OCI-LY7 (cell line): ENCODE measurements at regions not wholly inside any gene's neighbourhood (a gene's known extent, or its start where the extent isn't known, plus 50 kb on each side); places are given as distances from the start of the nearest gene placed in this dataset.

Source experiments
- BruUV-seq: library from RNA; stranded (reverse); fragments of 400-500 nt; replicated peaks from 2 replicates; lab custom pipeline; 2021; lab: Mats Ljungman, UMichigan
- CTCF ChIA-PET: fragments of 300-600 bp; sonication (Branson Sonifier 250); formaldehyde crosslinking; loops from one replicate; lab custom pipeline; 2022; ENCODE audit warnings: antibody characterized with exemption; ENCODE audit not compliant: unreplicated experiment; lab: Charles Lee
- POLR2A ChIA-PET: fragments of 300-600 bp; sonication (Branson Sonifier 250); formaldehyde crosslinking; loops from one replicate; lab custom pipeline; 2022; ENCODE audit warnings: antibody characterized with exemption; lab: Charles Lee
- DNase-seq: peaks from one replicate; pipeline ENCODE4 v3.0.0-alpha.2; 2015; ENCODE audit warnings: low spot score
- H2AFZ ChIP-seq: fragments of 200-600 bp; sonication (generic), shearing (Covaris generic); 2 replicates; pipeline ENCODE4 v1.6.1; 2014; ENCODE audit warnings: mild to moderate bottlenecking, antibody characterized with exemption, low read length, moderate library complexity
- H3K27ac ChIP-seq: fragments of 200-600 bp; sonication (generic); 2 replicates; pipeline ENCODE4 v1.5.1; 2014; ENCODE audit warnings: mixed run types, low read depth, mild to moderate bottlenecking, moderate library complexity, low read length, inconsistent platforms; ENCODE audit not compliant: poor library complexity, severe bottlenecking
- H3K36me3 ChIP-seq: fragments of 200-600 bp; sonication (generic); 2 replicates; pipeline ENCODE4 v1.6.1; 2014; ENCODE audit warnings: mild to moderate bottlenecking, antibody characterized with exemption, low read length, moderate library complexity, mixed read lengths; ENCODE audit not compliant: insufficient read depth
- H3K4me1 ChIP-seq: fragments of 200-600 bp; sonication (generic); 2 replicates; pipeline ENCODE4 v1.5.1; 2014; ENCODE audit warnings: mild to moderate bottlenecking, low read length; ENCODE audit not compliant: insufficient read depth, poor library complexity, severe bottlenecking
- H3K4me2 ChIP-seq: fragments of 200-600 bp; sonication (generic); 2 replicates; pipeline ENCODE4 v1.6.1; 2014; ENCODE audit warnings: mild to moderate bottlenecking, low read length
- H3K4me3 ChIP-seq: fragments of 200-600 bp; sonication (generic); 2 replicates; pipeline ENCODE4 v1.5.1; 2014; ENCODE audit warnings: mild to moderate bottlenecking, low read depth, low read length; ENCODE audit not compliant: poor library complexity, severe bottlenecking
- H3K79me2 ChIP-seq: fragments of 200-600 bp; sonication (generic); 2 replicates; pipeline ENCODE4 v1.6.1; 2016; ENCODE audit warnings: low read depth, mild to moderate bottlenecking, low read length, moderate library complexity, mixed read lengths; ENCODE audit not compliant: insufficient read depth
- H3K9me2 ChIP-seq: fragments of 200-600 bp; sonication (generic); 2 replicates; pipeline ENCODE4 v1.6.1; 2016; ENCODE audit warnings: mild to moderate bottlenecking, low read length, mixed read lengths; ENCODE audit not compliant: insufficient read depth
- H3K9me3 ChIP-seq: fragments of 200-600 bp; sonication (generic); 2 replicates; pipeline ENCODE4 v1.6.1; 2014; ENCODE audit warnings: mild to moderate bottlenecking, mixed run types, low read length, mixed read lengths
- H4K20me1 ChIP-seq: fragments of 200-600 bp; sonication (generic); 2 replicates; pipeline ENCODE4 v1.6.1; 2014; ENCODE audit warnings: mild to moderate bottlenecking, antibody characterized with exemption, low read length, moderate library complexity, mixed read lengths; ENCODE audit not compliant: insufficient read depth
- EZH2phosphoT487 ChIP-seq: fragments of 200-600 bp; sonication (generic); IDR thresholded peaks from 2 replicates; pipeline ENCODE4 v1.6.1; 2018; ENCODE audit warnings: low read depth, borderline replicate concordance, mild to moderate bottlenecking, mixed run types, antibody characterized with exemption, low read length, moderate library complexity, mixed read lengths
- intact Hi-C: fragments of 100-400 bp; cut with micrococcal nuclease; formaldehyde crosslinking; loops from one replicate; pipeline ENCODE4 v1.10.0; 2022; ENCODE audit not compliant: unreplicated experiment
- TF ChIP-seq, protein P1 (sequence below): fragments of 200-600 bp; sonication (generic); conservative IDR thresholded peaks from 2 replicates; pipeline ENCODE4 v1.5.1; 2014; ENCODE audit warnings: mild to moderate bottlenecking, antibody characterized with exemption, low read length, moderate library complexity, mixed read lengths

DNA sequence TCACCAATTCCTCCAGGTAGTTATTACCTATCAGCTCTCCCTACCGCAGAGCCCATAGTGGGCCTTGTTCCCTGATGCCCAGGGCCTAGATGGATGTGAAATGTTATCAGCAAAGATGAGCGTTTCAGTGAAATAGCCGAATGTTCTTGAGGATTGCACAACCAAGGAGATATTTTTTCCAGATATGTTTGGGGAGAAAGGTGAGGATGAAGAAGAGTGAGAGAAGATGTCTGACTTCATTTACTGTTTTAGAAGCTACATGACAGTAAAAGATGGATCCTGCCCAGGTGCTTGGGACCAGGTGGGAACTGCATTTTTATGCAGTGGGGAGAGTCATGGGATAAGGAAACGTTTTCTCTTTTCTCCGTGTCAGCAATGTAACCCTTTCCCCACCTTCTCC is 231.7 kb upstream of the C1orf174 start:
- BruUV-seq, result no TSS peak
- DNase-seq, result no peak
- intact Hi-C loops, result no loop called here

DNA sequence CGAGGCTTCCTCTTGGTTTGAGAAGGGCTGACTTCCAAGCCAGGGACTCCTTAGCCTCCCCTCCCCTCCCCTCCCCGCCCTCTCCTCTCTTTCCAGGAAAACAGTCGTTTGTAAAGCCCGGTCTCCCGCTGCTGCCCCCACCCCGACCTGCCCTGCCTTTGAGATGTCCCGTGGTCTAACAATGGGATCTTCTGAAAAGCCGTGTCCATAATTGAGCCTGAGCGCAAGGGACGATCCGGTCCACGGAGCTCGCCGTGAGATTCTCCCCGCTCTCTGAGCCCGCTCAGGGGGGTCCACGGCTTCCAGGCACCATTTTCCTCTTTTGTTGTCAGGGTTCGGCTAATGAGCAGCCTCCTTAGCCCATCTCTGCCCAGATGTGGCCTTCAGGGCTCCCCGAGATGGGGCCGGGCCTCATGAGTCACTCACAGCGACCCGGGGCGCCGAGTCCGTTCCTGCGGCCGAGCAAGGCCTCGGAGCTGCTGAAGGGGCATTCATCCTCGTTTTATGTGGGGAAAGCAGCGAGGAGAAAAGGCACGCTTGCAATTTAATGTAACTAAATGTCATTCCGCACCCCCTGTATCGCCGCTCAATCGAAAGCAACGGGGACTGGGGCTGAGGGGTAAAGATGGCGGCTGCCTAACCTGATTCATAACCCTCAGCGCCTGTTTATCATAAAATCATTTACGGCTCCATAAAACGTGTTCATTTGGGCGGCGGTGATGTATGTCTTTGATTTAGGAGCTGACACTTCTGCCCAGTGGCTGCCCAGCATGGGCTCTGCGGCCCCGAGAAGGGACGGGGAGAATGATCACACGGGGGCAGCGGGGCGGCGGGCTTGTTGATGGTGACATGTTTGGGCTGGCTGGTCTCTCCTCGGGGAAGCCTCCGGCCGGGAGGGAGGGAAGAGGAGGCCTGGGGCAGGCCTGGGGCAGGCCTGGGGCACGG is 232.6 kb upstream of the C1orf174 start:
- no peak overlapping the region for H3K4me3 ChIP-seq
- TF ChIP-seq, protein P1, sequence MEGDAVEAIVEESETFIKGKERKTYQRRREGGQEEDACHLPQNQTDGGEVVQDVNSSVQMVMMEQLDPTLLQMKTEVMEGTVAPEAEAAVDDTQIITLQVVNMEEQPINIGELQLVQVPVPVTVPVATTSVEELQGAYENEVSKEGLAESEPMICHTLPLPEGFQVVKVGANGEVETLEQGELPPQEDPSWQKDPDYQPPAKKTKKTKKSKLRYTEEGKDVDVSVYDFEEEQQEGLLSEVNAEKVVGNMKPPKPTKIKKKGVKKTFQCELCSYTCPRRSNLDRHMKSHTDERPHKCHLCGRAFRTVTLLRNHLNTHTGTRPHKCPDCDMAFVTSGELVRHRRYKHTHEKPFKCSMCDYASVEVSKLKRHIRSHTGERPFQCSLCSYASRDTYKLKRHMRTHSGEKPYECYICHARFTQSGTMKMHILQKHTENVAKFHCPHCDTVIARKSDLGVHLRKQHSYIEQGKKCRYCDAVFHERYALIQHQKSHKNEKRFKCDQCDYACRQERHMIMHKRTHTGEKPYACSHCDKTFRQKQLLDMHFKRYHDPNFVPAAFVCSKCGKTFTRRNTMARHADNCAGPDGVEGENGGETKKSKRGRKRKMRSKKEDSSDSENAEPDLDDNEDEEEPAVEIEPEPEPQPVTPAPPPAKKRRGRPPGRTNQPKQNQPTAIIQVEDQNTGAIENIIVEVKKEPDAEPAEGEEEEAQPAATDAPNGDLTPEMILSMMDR, result no peak
- no peak for TF ChIP-seq EZH2phosphoT487
- no peaks in the 10 kb centered on the region for H3K79me2 ChIP-seq
- BruUV-seq, result no TSS peak
- H3K9me2 ChIP-seq, result no peaks in the 10 kb centered on the region
- H4K20me1 ChIP-seq, result no peaks in the 10 kb centered on the region
- no peak overlapping the region for H2AFZ ChIP-seq
- intact Hi-C loops, result no loop called here
- CTCF ChIA-PET, result no interaction called here
- H3K9me3 ChIP-seq, result peaks cover 19% of the 10 kb centered on the region
- no peak for DNase-seq
- H3K27ac ChIP-seq, result no peak overlapping the region
- no peak overlapping the region for H3K4me2 ChIP-seq
- POLR2A ChIA-PET, result no interaction called here
- H3K4me1 ChIP-seq, result no peaks in the 10 kb centered on the region
- H3K36me3 ChIP-seq, result no peaks in the 10 kb centered on the region

More for the DNA sequence above, 231.7 kb upstream of the C1orf174 start:
- Histone ChIP-seq H4K20me1 (no peaks in the 10 kb centered on the region), H3K79me2 (no peaks in the 10 kb centered on the region), H2AFZ (no peak overlapping the region), H3K9me2 (no peaks in the 10 kb centered on the region), H3K36me3 (no peaks in the 10 kb centered on the region), H3K4me2 (no peak overlapping the region), H3K4me1 (no peaks in the 10 kb centered on the region), H3K4me3 (no peak overlapping the region), H3K9me3 (peaks cover 12% of the 10 kb centered on the region), H3K27ac (no peak overlapping the region)
- POLR2A ChIA-PET, result no interaction called here
- CTCF ChIA-PET, result no interaction called here
- TF ChIP-seq, protein P1, result no peak
- no peak for TF ChIP-seq EZH2phosphoT487

DNA sequence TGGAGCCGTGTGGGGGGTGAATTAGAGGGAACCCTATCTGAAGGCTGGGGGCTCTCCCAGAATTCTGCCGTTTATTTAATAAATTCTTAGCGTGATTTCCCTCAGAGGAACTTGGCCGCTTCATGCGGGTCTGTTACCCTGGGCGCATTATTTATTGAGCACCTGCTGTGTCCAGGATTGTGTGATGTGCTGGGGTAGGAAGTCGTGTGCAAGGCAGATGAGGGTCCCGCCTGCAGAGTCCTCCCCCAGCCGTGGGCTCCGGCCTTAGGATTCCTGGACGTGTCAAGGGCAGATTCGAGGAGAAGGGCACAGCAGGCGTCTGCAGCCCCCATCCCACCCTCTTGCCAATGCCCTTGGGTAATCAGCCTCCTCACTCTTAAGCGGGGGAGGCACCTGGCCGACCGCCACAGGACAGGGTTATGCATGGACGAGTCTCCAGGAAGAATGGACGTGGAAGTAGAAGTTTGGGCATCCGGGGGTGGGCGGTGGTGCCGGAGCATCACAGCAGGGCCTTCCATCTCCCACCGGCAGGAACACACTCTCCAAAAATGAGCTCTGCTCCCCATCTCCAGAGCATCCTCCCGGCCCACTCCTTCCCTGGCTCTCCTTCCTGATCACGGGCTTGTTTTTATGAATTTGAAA is 233.3 kb upstream of the C1orf174 start:
- Histone ChIP-seq H3K4me3 (no peak overlapping the region), H2AFZ (no peak overlapping the region), H3K27ac (no peak overlapping the region), H3K9me3 (peaks cover 19% of the 10 kb centered on the region), H3K79me2 (no peaks in the 10 kb centered on the region), H3K36me3 (no peaks in the 10 kb centered on the region), H4K20me1 (no peaks in the 10 kb centered on the region), H3K9me2 (no peaks in the 10 kb centered on the region), H3K4me1 (no peaks in the 10 kb centered on the region), H3K4me2 (no peak overlapping the region)
- intact Hi-C loops, result no loop called here
- ChIA-PET CTCF (no interaction called here), POLR2A (no interaction called here)
- TF ChIP-seq, protein P1, result no peak
- no peak for TF ChIP-seq EZH2phosphoT487
- no peak for DNase-seq
- no TSS peak for BruUV-seq
